Stimulated activated CD4-positive, alpha-beta T cell treated with anti-CD3 and anti-CD28 coated beads, Interleukin-4, amount 100 ng/mL, for 24 hours (primary cell): ENCODE measurements at regions not wholly inside any gene's neighbourhood (a gene's known extent, or its start where the extent isn't known, plus 50 kb on each side); places are given as distances from the start of the nearest gene placed in this dataset.
"Not testable (repeated sequence)": the region's sequence is repeated elsewhere in the genome, so short reads cannot be mapped to it uniquely, and the experiment has no call there.

Experiments
- DNase-seq: peaks from one replicate; pipeline ENCODE4 v3.0.0-alpha.2; 2020

- DNase-seq, result no peak
These were observed 74.9 kb upstream of the ZNF280D start for GRCh38 chr15:56808160-56808559.

- DNase-seq, result no peak
These were observed 72.8 kb upstream of the ZNF280D start for GRCh38 chr15:56806148-56806536.

- peak; percentile 36 for DNase-seq
These were observed 72.3 kb upstream of the ZNF280D start for GRCh38 chr15:56805466-56806147.

GRCh38 chr15:56804938-56805337, 71.6 kb upstream of the ZNF280D start:
- no peak for DNase-seq

- DNase-seq, result no peak
These were observed 71.0 kb upstream of the ZNF280D start for GRCh38 chr15:56804279-56804678.

- DNase-seq, result no peak
These were observed 68.9 kb upstream of the ZNF280D start for GRCh38 chr15:56802161-56802560.

GRCh38 chr15:56798639-56799038, 65.3 kb upstream of the ZNF280D start:
- DNase-seq, result peak; percentile 49

GRCh38 chr15:56797720-56798275, 64.5 kb upstream of the ZNF280D start:
- no peak for DNase-seq

GRCh38 chr15:56795502-56795901, 62.2 kb upstream of the ZNF280D start:
- no peak for DNase-seq

GRCh38 chr15:56794553-56795329, 61.4 kb upstream of the ZNF280D start:
- DNase-seq, result no peak

- no peak for DNase-seq
These were observed 60.9 kb upstream of the ZNF280D start for GRCh38 chr15:56794165-56794552.

GRCh38 chr15:56792211-56792610, 58.9 kb upstream of the ZNF280D start:
- no peak for DNase-seq

GRCh38 chr15:56791521-56791920, 58.2 kb upstream of the ZNF280D start:
- DNase-seq, result not testable (repeated sequence)

GRCh38 chr15:56788359-56788758, 55.0 kb upstream of the ZNF280D start:
- no peak for DNase-seq

GRCh38 chr15:56786966-56787365, 53.7 kb upstream of the ZNF280D start:
- DNase-seq, result no peak

GRCh38 chr15:56783857-56784661, 50.8 kb upstream of the ZNF280D start:
- no peak for DNase-seq

GRCh38 chr15:56783156-56783856, 50.0 kb upstream of the ZNF280D start:
- no peak for DNase-seq
